Mucosa of descending colon (tissue), 3 donors: ENCODE measurements at regions not wholly inside any gene's neighbourhood (a gene's known extent, or its start where the extent isn't known, plus 50 kb on each side); places are given as distances from the start of the nearest gene placed in this dataset.

Experiments
- ATAC-seq: fragments of 200-7000 bp; cut with Tn5 transposase; one replicate; pipeline ENCODE4 v1.9.1; 2020; ENCODE audit warnings: mild to moderate bottlenecking, moderate library complexity
- DNase-seq, 3 donors: peaks; one replicate each; pipeline ENCODE4 v3.0.0-alpha.2; 2020
- H3K36me3 ChIP-seq: fragments of 200-600 bp; one replicate; pipeline ENCODE4 v1.8.0; 2021; ENCODE audit warnings: low read depth, mild to moderate bottlenecking
- H3K4me1 ChIP-seq: fragments of 200-600 bp; one replicate; pipeline ENCODE4 v1.8.0; 2021; ENCODE audit warnings: low read depth, mild to moderate bottlenecking
- H3K4me3 ChIP-seq: fragments of 200-600 bp; one replicate; pipeline ENCODE4 v1.8.0; 2021; ENCODE audit warnings: mild to moderate bottlenecking
- H3K9me3 ChIP-seq: fragments of 200-600 bp; one replicate; pipeline ENCODE4 v1.8.0; 2021; ENCODE audit warnings: mild to moderate bottlenecking
- intact Hi-C, 2 donors: fragments of 100-400 bp; cut with DNase I in 1 of 2; cut with micrococcal nuclease in 1 of 2; formaldehyde crosslinking; loops; one replicate each; pipeline versions ENCODE4 v1.11.0 to v1.11.1; 2022; cut with DNase I, micrococcal nuclease
- TF ChIP-seq, protein P1 (sequence below): fragments of 200-600 bp; IDR thresholded peaks from one replicate; pipeline ENCODE4 v1.8.0; 2022; ENCODE audit warnings: antibody characterized with exemption, mild to moderate bottlenecking
- donor health status: DM: no; HTN: no; CAD: no; lungs with moderate emphysema.
- donor health status: DM: no; HTN: no; CAD: no.
- donor health status: DM: no; HTN: yes; CAD: no.

DNA sequence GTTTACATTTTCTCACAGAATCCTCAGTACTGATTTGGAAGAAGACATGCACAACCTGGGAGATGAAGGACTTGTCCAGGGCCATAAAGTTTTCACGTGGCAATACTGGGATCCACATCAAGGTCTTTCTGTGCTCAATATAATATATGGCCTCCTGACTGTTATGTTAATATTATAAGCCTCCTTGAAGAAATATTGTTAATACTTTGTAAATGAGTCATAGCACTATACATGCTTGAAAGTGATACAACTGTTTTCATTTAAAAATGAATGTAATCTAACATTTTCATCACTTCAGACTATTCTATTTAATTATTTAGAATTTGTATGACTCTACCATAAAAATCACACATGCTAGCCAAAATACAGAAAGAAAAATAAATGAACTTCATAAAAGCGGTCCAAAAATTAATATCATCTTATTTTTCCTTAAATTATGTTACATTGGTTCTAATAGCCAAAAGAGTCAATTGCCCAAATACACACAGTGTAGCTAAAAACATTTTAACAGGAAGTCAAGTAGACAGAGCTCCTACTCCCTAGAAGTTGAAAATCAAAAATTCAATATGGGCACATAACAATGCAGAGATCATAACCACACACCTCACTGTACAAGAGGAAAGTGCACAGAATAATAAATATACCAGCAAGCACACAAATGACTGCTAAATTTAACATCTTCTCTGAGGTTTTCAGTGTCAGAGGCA is 188.0 kb upstream of the HDDC2 start:
- Histone ChIP-seq H3K9me3 (no peaks in the 10 kb centered on the region), H3K4me1 (no peaks in the 10 kb centered on the region), H3K36me3 (no peaks in the 10 kb centered on the region), H3K4me3 (no peak overlapping the region)
- intact Hi-C loops, result no loop called here
- TF ChIP-seq, protein P1, sequence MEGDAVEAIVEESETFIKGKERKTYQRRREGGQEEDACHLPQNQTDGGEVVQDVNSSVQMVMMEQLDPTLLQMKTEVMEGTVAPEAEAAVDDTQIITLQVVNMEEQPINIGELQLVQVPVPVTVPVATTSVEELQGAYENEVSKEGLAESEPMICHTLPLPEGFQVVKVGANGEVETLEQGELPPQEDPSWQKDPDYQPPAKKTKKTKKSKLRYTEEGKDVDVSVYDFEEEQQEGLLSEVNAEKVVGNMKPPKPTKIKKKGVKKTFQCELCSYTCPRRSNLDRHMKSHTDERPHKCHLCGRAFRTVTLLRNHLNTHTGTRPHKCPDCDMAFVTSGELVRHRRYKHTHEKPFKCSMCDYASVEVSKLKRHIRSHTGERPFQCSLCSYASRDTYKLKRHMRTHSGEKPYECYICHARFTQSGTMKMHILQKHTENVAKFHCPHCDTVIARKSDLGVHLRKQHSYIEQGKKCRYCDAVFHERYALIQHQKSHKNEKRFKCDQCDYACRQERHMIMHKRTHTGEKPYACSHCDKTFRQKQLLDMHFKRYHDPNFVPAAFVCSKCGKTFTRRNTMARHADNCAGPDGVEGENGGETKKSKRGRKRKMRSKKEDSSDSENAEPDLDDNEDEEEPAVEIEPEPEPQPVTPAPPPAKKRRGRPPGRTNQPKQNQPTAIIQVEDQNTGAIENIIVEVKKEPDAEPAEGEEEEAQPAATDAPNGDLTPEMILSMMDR, result no peak
- DNase-seq, result no peak
- no peak for ATAC-seq

GRCh38 chr6:125491860-125492618 is 190.3 kb upstream of the HDDC2 start:
- intact Hi-C loops, result no loop called here
- Histone ChIP-seq H3K4me1 (no peaks in the 10 kb centered on the region), H3K9me3 (no peaks in the 10 kb centered on the region), H3K36me3 (no peaks in the 10 kb centered on the region), H3K4me3 (no peak overlapping the region)
- ATAC-seq, result no peak
- DNase-seq, result no peak
- TF ChIP-seq, protein P1, result no peak

DNA sequence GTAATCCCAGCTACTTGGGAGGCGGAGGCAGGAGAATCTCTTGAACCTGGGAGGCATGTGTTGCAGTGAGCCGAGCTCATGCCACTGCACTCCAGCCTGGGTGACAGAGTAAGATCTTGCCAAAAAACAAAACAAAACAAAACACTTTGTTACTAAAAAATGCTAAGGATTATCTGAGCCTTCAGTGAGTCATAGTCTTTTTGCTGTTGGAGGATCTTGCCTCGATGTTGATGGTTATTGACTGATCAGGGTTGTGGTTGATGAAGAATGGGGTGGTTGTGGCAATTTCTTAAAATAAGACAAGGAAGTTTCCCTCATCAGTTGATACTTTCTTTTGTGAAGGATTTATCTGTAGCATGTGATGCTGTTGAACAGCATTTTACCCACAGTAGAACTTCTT is 196.8 kb upstream of the HDDC2 start:
- no peaks in the 10 kb centered on the region for H3K4me1 ChIP-seq
- TF ChIP-seq, protein P1, result no peak
- ATAC-seq, result no peak

DNA sequence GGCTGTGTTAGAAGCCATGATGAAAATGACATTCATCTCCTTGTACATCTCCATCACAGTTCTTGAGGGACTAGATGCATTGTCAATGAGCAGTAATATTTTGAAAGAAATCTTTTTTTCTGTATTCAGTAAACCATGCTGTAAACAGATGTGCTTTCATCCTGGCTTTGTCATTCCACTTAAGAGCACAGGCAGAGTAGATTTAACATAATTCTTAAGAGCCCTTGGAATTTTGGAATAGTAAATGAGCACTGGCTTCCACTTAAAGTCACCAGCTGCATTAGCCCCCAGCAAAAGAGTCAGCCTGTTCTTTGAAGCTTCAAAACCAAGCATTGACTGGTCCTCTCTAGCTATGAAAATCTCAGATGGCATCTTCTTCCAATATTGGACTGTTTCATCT is 197.8 kb upstream of the HDDC2 start:
- DNase-seq (no peak), ATAC-seq (no peak)
- Histone ChIP-seq H3K9me3 (no peaks in the 10 kb centered on the region), H3K4me1 (no peaks in the 10 kb centered on the region), H3K4me3 (no peak overlapping the region), H3K36me3 (no peaks in the 10 kb centered on the region)
- TF ChIP-seq, protein P1, result no peak
- intact Hi-C loops, result no loop called here

More for the DNA sequence above, 196.8 kb upstream of the HDDC2 start:
- H3K36me3 ChIP-seq, result no peaks in the 10 kb centered on the region
- H3K4me3 ChIP-seq, result no peak overlapping the region
- intact Hi-C loops, result no loop called here
- no peaks in the 10 kb centered on the region for H3K9me3 ChIP-seq
- DNase-seq, result no peak

GRCh38 chr6:125503181-125503580 is 201.4 kb upstream of the HDDC2 start:
- intact Hi-C loops, result no loop called here
- no peak for ATAC-seq
- TF ChIP-seq, protein P1, result no peak
- Histone ChIP-seq H3K36me3 (no peaks in the 10 kb centered on the region), H3K4me3 (no peak overlapping the region), H3K4me1 (no peaks in the 10 kb centered on the region), H3K9me3 (no peaks in the 10 kb centered on the region)
- DNase-seq, result no peak
